Left hindlimb (tissue), 1 donor: ENCODE measurements at regions not wholly inside any gene's neighbourhood (a gene's known extent, or its start where the extent isn't known, plus 50 kb on each side); places are given as distances from the start of the nearest gene placed in this dataset.

Experiments
- DNase-seq: peaks from one replicate; pipeline ENCODE4 v3.0.0-alpha.2; 2018

DNA sequence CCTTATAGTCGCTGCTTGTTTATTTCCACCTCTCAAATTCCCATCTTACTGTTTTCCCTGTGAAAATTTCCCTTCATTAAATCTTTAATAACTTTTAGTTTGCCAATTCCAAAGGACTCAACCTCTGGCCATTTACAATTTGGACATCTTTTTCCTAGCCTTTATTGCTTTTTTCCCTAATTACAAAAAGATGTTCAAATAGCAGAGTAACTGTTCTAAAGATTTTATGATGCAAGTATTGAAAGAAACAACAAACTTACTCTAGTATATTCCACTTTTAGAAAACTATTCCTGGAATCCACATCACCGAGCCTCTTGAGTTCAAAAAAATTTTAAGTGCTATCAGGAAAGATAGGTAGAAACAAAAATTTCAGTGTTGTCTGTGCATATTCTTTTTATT lies 174.1 kb upstream of the UBE2E2 start:
- DNase-seq = no peak

DNA sequence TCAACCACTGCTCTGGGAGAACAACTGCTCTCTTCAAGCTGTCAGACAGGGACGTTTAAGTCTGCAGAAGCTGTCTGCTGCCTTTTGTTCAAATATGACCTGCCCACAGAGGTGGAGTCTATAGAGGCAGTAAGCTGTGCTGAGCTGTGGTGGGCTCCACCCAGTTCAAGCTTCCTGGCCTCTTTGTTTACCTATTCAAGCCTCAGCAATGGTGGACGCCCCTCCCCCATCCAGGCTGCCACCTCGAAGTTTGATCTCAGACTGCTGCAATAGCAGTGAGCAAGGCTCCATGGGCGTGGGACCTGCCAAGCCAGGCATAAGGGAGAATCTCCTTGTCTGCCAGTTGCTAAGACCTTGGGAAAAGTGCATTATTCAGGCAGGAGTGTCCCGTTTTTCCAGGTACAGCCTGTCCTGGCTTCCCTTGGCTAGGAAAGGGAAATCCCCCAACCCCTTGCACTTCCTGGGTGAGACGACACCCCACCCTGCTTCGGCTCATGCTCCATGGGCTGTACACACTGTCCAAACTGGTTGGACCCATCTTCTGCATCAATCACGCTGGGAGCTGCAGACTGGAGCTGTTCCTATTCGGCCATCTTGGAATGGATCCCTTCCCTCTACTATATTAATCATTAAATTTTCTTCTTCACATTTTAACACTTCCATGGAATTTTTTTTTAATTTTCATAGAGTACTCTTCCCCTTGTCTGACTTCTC lies 167.0 kb upstream of the UBE2E2 start:
- DNase-seq = no peak

- no peak for DNase-seq
Observed at GRCh38 chr3:23036728-23037127, 166.4 kb upstream of the UBE2E2 start.

GRCh38 chr3:23038471-23038870 lies 164.7 kb upstream of the UBE2E2 start:
- no peak for DNase-seq

DNA sequence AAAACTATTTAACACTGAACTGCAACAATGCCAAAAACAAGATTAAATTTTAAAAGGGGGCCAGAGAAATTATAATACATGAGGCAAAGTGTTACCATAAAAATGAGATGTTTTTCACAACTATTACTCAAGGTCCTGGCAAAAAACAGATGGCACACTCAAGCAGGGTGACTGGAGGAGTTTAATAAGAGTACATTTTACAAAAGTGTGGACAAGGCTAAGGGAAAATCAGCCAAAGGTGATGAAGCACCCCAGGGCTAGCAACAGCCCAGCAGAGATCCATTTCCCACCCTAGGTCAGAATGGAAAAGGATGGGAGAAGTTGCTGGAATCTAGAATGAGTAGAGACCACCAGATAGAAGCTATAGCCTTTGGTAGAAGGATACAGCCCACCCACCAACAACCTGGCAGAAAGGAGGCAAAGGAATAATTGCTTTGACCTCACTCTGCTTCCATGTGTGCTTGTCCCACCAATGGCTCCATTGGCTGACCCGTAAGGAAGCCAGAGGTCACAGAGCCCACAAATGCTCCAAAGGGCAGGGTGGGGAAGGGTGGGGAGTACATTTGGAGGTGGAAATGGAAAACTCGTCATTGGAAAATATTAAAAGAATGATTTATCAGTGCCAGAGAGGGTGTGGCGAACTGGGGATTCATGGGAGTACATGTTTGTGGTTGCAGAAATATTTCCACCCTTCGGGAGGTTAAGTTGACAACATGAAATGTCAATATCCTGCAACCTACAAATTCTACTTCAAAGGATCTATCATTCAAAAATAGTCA lies 161.0 kb upstream of the UBE2E2 start:
- no peak for DNase-seq

DNA sequence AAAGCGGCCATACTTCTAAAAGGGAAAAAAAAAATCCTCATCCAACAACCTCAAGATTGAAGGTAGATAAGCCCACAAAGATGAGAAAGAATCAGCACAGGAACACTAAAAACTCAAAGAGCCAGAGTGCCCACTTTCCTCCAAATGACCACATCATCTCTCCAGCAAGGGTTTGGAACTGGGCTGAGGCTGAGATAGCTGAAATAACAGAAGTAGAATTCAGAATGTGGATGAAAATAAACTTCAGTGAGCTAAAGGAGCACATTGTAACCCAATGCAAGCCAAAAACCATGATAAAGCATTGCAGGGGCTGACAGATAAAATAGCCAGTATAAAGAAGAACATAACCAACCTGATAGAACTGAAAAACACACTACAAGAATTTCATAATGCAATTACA lies 158.7 kb upstream of the UBE2E2 start:
- no peak for DNase-seq

DNA sequence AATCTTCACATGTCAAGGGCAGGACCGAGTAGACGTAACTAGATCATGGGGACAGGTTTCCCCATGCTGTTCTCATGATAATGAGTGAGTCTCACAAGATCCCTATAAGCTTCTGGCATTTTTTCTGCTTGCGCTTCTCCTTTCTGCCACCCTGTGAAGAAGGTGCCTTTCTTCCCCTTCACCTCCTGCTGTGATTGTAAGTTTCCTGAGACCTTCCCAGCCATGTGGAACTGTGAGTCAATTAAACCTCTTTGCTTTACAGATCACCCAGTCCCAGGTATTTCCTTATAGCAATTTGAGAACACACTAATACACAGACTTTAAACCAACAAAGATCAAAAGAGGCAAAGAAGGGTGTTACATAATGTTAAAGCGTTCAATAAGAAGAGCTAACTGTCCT lies 156.6 kb upstream of the UBE2E2 start:
- DNase-seq = no peak

GRCh38 chr3:23051240-23052140 lies 151.6 kb upstream of the UBE2E2 start:
- no peak for DNase-seq

DNA sequence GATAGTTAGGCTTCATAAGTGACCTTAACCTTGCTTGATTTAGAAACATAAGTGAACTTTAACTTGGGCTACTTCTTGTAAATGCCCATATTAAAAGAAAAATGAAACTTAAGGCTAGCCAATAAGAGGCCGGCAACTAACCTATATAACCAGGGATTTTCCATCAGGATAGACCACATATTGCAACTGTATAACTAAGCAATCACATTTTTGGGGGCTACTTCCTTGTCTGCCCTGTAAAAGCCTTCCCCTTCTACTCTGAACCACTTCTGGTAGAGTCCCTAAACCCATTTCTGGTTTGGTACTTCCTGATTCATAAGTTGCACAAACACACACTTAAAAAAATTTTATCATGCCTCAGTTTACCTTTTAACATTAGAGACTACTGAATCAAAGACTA lies 150.9 kb upstream of the UBE2E2 start:
- no peak for DNase-seq

GRCh38 chr3:23052620-23053019 lies 150.5 kb upstream of the UBE2E2 start:
- no peak for DNase-seq

DNA sequence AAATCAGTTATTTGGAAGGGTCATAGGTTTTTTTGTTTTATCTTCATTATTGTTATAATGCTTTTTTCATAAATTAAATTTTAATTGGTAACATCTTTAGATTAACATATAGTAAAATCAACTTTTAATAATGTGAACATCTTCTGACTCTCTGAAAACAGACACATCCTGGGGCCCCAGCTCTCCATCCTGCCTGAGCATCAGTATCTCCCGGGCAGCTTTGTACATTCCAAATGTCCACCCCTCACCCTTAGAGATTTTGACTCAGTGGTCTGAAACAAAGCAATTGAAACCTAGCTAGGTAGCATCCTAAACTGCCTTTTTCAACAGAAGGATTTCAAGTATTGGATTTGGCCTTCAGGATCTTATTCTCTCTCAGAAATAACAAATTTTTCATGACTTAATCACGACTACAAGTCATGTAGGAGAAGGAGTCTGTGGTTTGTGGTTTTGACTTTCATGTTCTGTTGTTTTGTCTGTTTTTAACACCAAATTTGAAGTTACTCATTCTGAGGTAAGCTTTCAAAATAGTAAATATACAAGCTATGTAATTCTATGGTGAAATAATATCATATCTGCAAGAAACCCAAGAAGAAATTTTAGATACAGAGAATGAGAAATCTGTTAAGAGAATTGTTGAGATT lies 147.3 kb upstream of the UBE2E2 start:
- DNase-seq = no peak

GRCh38 chr3:23062582-23062981 lies 140.5 kb upstream of the UBE2E2 start:
- DNase-seq = no peak

- no peak for DNase-seq
Observed at GRCh38 chr3:23062982-23063381, 140.1 kb upstream of the UBE2E2 start.

DNA sequence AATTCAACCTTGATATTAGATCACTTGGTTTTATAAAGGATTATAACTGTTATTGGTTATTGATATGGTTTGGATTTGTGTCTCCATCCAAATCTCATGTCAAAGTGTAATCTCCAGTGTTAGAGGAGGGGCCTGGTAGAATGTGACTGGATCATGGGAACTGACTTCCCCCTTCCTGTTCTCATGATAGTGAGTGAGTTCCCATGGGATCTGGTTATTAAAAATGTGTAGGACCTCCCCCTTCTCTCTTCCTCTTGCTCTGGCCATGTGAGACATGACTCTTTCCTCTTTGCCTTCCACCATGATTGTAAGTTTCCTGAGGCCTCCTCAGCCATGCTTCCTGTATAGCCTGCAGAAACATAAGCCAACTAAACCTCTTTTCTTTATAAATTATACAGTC lies 136.0 kb upstream of the UBE2E2 start:
- no peak for DNase-seq

GRCh38 chr3:23068016-23068728 lies 135.0 kb upstream of the UBE2E2 start:
- DNase-seq = no peak

- no peak for DNase-seq
Observed at GRCh38 chr3:23071296-23071695, 131.8 kb upstream of the UBE2E2 start.

GRCh38 chr3:23071758-23072157 lies 131.4 kb upstream of the UBE2E2 start:
- DNase-seq = no peak

- no peak for DNase-seq
Observed at GRCh38 chr3:23072693-23073092, 130.4 kb upstream of the UBE2E2 start.

- no peak for DNase-seq
Observed at GRCh38 chr3:23073724-23074305, 129.3 kb upstream of the UBE2E2 start.

DNA sequence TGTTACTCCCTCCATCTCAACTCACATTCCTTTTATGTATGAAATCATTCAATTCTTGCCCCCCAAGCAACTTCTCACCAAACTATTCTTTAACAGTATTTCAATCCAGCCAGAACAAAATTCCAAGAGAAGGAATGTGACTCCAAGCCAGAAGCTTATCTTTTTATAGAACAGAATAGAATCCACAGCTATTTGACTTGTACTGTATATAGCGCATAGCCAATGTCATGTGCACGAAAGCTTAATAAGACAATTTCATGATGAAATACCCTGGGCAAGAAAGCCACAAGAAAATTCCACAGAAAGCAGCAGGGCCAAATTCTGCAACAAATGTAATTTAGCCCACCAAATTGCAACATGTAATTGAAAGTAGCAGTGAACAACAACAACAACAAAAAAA lies 127.6 kb upstream of the UBE2E2 start:
- no peak for DNase-seq

GRCh38 chr3:23076437-23076836 lies 126.7 kb upstream of the UBE2E2 start:
- no peak for DNase-seq

GRCh38 chr3:23077126-23077525 lies 126.0 kb upstream of the UBE2E2 start:
- no peak for DNase-seq
